ENCODE measurements at regions not wholly inside any gene's neighbourhood (a gene's known extent, or its start where the extent isn't known, plus 50 kb on each side); places are given as distances from the start of the nearest gene placed in this dataset.

DNA sequence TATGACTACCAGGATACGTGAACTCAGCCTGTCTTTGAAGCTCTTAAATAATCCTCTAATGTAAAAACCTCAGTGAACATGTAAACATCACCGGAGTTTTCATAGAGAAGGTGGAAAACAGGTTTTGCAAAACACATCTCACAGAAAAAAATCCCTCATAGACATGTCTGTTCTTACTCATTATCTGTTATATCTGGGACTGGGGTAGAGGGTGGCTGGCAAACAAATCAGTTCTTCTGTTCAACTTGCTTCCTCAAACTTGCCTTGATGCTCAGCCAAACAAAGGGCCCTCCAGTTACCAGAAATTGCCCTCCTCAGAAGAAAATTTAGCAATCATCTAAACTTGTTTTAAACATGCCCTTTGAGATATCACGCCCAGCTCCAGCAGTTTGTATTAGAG is 66.1 kb upstream of the CXADR start:
- no peaks in the 10 kb centered on the region for H3K9me3 ChIP-seq (ENCODE audit: control insufficient read depth in 2 of 3, insufficient read depth in 1 of 3, low read length in 3 of 3)
- no peak for DNase-seq
- H3K4me3 ChIP-seq (ENCODE audit: low read length in 3 of 3) = no peak overlapping the region
- H3K27me3 ChIP-seq (ENCODE audit: control insufficient read depth, insufficient read depth, low read length) = no peaks in the 10 kb centered on the region
- H3K9ac ChIP-seq (ENCODE audit: low read length in 3 of 3) = no peak overlapping the region
- FAIRE-seq = no peak
- no peaks in the 10 kb centered on the region for H3K4me1 ChIP-seq (ENCODE audit: control insufficient read depth in 2 of 3, insufficient read depth in 2 of 3, low read depth in 1 of 3, low read length in 3 of 3)
- intact Hi-C loops (cut with DNase I) = no loop called here
- TF ChIP-seq, protein P1, sequence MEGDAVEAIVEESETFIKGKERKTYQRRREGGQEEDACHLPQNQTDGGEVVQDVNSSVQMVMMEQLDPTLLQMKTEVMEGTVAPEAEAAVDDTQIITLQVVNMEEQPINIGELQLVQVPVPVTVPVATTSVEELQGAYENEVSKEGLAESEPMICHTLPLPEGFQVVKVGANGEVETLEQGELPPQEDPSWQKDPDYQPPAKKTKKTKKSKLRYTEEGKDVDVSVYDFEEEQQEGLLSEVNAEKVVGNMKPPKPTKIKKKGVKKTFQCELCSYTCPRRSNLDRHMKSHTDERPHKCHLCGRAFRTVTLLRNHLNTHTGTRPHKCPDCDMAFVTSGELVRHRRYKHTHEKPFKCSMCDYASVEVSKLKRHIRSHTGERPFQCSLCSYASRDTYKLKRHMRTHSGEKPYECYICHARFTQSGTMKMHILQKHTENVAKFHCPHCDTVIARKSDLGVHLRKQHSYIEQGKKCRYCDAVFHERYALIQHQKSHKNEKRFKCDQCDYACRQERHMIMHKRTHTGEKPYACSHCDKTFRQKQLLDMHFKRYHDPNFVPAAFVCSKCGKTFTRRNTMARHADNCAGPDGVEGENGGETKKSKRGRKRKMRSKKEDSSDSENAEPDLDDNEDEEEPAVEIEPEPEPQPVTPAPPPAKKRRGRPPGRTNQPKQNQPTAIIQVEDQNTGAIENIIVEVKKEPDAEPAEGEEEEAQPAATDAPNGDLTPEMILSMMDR (IDR thresholded peaks at IDR 0.05; ENCODE audit: borderline replicate concordance, extremely low read depth, insufficient read depth) = no peak
- no peak overlapping the region for H3K27ac ChIP-seq (ENCODE audit: low read depth in 2 of 2, low read length in 2 of 2)
- no peaks in the 10 kb centered on the region for H3K36me3 ChIP-seq (ENCODE audit: control insufficient read depth in 2 of 3, insufficient read depth in 3 of 3, low read length in 3 of 3)

DNA sequence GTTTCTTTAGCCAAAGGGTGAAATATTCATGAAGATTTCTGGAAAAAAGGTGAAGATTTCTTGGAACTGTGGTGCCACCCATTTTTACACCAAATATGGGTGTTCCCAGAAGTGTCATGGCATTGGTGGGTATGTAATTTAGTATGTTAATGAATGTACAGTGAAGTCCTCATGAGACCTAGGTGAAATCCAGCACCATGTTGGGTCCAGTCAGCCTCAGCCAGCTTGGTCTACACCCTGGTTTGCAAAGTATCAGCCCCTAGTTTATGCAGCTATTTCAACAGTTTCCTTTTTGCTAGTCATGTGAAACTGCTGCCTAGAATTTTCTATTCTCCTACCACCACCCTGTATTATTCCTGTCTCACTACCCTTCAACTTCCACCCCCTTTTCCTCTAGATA is 63.1 kb upstream of the CXADR start:
- no peak overlapping the region for H3K4me3 ChIP-seq (ENCODE audit: low read length in 3 of 3)
- intact Hi-C loops (cut with DNase I) = no loop called here
- FAIRE-seq = no peak
- no peaks in the 10 kb centered on the region for H3K27me3 ChIP-seq (ENCODE audit: control insufficient read depth, insufficient read depth, low read length)
- no peak overlapping the region for H3K27ac ChIP-seq (ENCODE audit: low read depth in 2 of 2, low read length in 2 of 2)
- H3K9ac ChIP-seq (ENCODE audit: low read length in 3 of 3) = no peak overlapping the region
- no peak for DNase-seq
- TF ChIP-seq, protein P1 (IDR thresholded peaks at IDR 0.05; ENCODE audit: borderline replicate concordance, extremely low read depth, insufficient read depth) = no peak
- no peaks in the 10 kb centered on the region for H3K4me1 ChIP-seq (ENCODE audit: control insufficient read depth in 2 of 3, insufficient read depth in 2 of 3, low read depth in 1 of 3, low read length in 3 of 3)
- H3K36me3 ChIP-seq (ENCODE audit: control insufficient read depth in 2 of 3, insufficient read depth in 3 of 3, low read length in 3 of 3) = no peaks in the 10 kb centered on the region
- no peaks in the 10 kb centered on the region for H3K9me3 ChIP-seq (ENCODE audit: control insufficient read depth in 2 of 3, insufficient read depth in 1 of 3, low read length in 3 of 3)

DNA sequence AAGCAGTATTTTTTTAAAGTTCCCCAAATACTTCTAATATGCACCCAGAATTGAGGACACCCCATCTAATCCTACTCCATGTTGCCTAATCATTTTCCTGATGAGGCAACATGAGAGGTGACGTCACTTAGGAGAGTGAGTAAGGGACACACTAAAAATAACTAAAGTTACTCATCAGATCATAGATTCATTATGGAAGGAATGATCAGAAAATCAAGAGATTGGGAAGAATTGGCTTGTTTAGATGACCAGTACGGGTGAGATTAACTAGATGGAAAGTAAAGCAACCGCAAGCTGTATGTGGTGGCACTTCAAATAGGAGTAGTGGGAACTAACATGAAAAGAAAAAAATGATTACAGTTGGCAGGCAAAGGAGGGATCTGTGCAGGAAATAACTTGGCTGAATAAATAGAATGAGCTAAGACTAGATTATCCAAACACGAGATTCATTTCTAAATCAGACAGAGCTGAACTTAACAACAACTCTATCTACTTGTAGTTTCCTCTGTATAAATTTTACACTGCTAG is 61.4 kb upstream of the CXADR start:
- TF ChIP-seq, protein P1 (IDR thresholded peaks at IDR 0.05; ENCODE audit: borderline replicate concordance, extremely low read depth, insufficient read depth) = no peak
- H3K4me3 ChIP-seq (ENCODE audit: low read length in 3 of 3) = no peak overlapping the region
- DNase-seq (no peak), FAIRE-seq (no peak)
- intact Hi-C loops (cut with DNase I) = no loop called here
- no peaks in the 10 kb centered on the region for H3K27me3 ChIP-seq (ENCODE audit: control insufficient read depth, insufficient read depth, low read length)
- H3K27ac ChIP-seq (ENCODE audit: low read depth in 2 of 2, low read length in 2 of 2) = no peak overlapping the region
- no peak overlapping the region for H3K9ac ChIP-seq (ENCODE audit: low read length in 3 of 3)
- no peaks in the 10 kb centered on the region for H3K4me1 ChIP-seq (ENCODE audit: control insufficient read depth in 2 of 3, insufficient read depth in 2 of 3, low read depth in 1 of 3, low read length in 3 of 3)
- H3K36me3 ChIP-seq (ENCODE audit: control insufficient read depth in 2 of 3, insufficient read depth in 3 of 3, low read length in 3 of 3) = no peaks in the 10 kb centered on the region
- H3K9me3 ChIP-seq (ENCODE audit: control insufficient read depth in 2 of 3, insufficient read depth in 1 of 3, low read length in 3 of 3) = no peaks in the 10 kb centered on the region
